ENCODE measurements at regions not wholly inside any gene's neighbourhood (a gene's known extent, or its start where the extent isn't known, plus 50 kb on each side); places are given as distances from the start of the nearest gene placed in this dataset.

DNA sequence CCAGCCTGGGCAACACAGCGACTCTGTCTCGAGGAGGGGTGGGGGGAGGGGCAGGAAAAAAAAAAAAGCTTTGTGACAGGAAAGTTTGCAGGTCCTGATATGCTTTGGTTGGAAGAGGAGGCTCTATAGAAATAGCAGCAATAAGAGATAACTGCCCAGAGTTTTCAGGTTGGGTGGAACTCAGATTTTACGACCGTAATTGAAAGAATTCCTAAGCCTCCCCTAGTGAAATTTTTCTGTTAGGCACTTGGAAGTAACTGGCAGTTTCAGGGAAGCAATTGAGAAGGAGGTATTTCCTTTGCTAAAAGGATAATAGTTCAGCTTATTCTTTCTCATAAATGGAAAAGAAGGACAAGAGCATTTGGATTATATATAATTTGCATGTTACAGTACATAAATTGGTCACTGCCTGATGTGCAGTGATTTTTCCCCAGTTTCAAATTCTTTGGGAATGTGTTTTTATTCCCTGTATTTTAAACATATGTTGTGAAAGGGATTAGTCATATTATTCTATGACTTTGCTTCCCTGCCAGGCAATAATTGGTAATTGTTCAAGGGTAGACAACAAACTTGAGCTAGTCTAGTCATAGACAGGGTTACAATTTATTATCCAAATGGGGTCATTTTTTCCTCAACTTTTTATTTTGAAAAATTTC, 452.8 kb downstream of the AEBP2 start:
- Histone ChIP-seq H4K20me1 (ENCODE audit: insufficient read depth) (no peaks in the 10 kb centered on the region), H3K9me2 (ENCODE audit: insufficient read depth) (no peaks in the 10 kb centered on the region), H3K27me3 (ENCODE audit: insufficient read depth, low read length) (no peaks in the 10 kb centered on the region), H3K4me1 (ENCODE audit: control insufficient read depth in 1 of 2, insufficient read depth in 2 of 2, low read length in 2 of 2) (no peaks in the 10 kb centered on the region), H3K9me3 (ENCODE audit: control insufficient read depth in 1 of 2, insufficient read depth in 1 of 2, low read depth in 1 of 2, low read length in 2 of 2) (no peaks in the 10 kb centered on the region), H2AFZ (ENCODE audit: low read depth, low read length, poor library complexity, severe bottlenecking) (no peak overlapping the region), H3K4me2 (ENCODE audit: low read length) (no peak overlapping the region), H3K9ac (ENCODE audit: low read length) (no peak overlapping the region), H3K79me2 (ENCODE audit: insufficient read depth, low read length) (no peaks in the 10 kb centered on the region), H3K36me3 (ENCODE audit: control insufficient read depth in 1 of 2, insufficient read depth in 2 of 2, low read length in 2 of 2) (no peaks in the 10 kb centered on the region), H3K4me3 (replicated peaks in 1 of 2; ENCODE audit: low read depth in 1 of 2, low read length in 2 of 2) (no peak overlapping the region), H3K27ac (ENCODE audit: low read depth, low read length) (no peak overlapping the region)
- no TSS peak for BruUV-seq (replicated peaks)
- ATAC-seq (no peak), DNase-seq (ENCODE audit: low read depth, low spot score) (no peak)
- ChIA-PET CTCF (no interaction called here), POLR2A (no interaction called here), RAD21 (ENCODE audit: low non-redundant PET in 1 of 2, low total read pairs in 2 of 2, uncharacterized antibody in 2 of 2, unreplicated experiment in 2 of 2) (no interaction called here)
- intact Hi-C loops (cut with micrococcal nuclease) = loop anchor here (5.0 kb wide), 1 partner anchor 150 kb away; no protein-coding TSS in a partner anchor
- no peak for TF ChIP-seq EZH2phosphoT487 (IDR thresholded peaks at IDR 0.05; ENCODE audit: borderline replicate concordance)
- no peak for TF ChIP-seq CBX3 (IDR thresholded peaks at IDR 0.05; ENCODE audit: low read depth)
- no peak for TF ChIP-seq EGR1 (IDR thresholded peaks at IDR 0.05; ENCODE audit: low read depth)
- no peak for TF ChIP-seq SRF (IDR thresholded peaks at IDR 0.05; ENCODE audit: low read depth)
- TF ChIP-seq RAD21 (IDR thresholded peaks at IDR 0.05; ENCODE audit: low read depth) = no peak
- no peak for TF ChIP-seq JUND (IDR thresholded peaks at IDR 0.05)
- no peak for TF ChIP-seq ZNF274 (IDR thresholded peaks at IDR 0.05; ENCODE audit: low read depth, low read length)
- TF ChIP-seq, protein P1, sequence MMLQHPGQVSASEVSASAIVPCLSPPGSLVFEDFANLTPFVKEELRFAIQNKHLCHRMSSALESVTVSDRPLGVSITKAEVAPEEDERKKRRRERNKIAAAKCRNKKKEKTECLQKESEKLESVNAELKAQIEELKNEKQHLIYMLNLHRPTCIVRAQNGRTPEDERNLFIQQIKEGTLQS (IDR thresholded peaks at IDR 0.05) = no peak

DNA sequence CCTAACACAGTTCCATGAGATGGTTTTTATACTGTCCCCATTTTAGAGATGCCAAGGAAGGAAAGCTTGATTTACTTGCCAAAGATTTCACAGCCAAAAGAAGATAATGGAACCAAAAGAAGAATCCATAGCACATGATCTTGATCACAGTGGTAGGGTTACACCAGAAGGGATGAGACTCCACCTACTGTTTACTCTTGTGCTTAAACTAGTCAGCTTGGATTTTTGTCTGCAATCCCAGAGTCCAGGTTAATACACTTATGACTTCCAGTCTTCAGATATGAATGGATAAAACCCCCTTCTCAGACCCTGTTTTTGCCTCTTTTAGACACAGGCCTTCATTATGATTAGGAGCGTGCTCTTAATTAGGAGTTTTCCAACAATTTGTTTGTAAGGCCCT, 454.2 kb downstream of the AEBP2 start:
- Histone ChIP-seq H3K9me3 (ENCODE audit: control insufficient read depth in 1 of 2, insufficient read depth in 1 of 2, low read depth in 1 of 2, low read length in 2 of 2) (no peaks in the 10 kb centered on the region), H3K4me1 (ENCODE audit: control insufficient read depth in 1 of 2, insufficient read depth in 2 of 2, low read length in 2 of 2) (no peaks in the 10 kb centered on the region), H3K27me3 (ENCODE audit: insufficient read depth, low read length) (no peaks in the 10 kb centered on the region), H3K9ac (ENCODE audit: low read length) (no peak overlapping the region), H3K79me2 (ENCODE audit: insufficient read depth, low read length) (no peaks in the 10 kb centered on the region), H3K4me3 (replicated peaks in 1 of 2; ENCODE audit: low read depth in 1 of 2, low read length in 2 of 2) (no peak overlapping the region), H4K20me1 (ENCODE audit: insufficient read depth) (no peaks in the 10 kb centered on the region), H3K9me2 (ENCODE audit: insufficient read depth) (no peaks in the 10 kb centered on the region), H3K4me2 (ENCODE audit: low read length) (no peak overlapping the region), H3K27ac (ENCODE audit: low read depth, low read length) (no peak overlapping the region), H2AFZ (ENCODE audit: low read depth, low read length, poor library complexity, severe bottlenecking) (no peak overlapping the region), H3K36me3 (ENCODE audit: control insufficient read depth in 1 of 2, insufficient read depth in 2 of 2, low read length in 2 of 2) (no peaks in the 10 kb centered on the region)
- no TSS peak for BruUV-seq (replicated peaks)
- intact Hi-C loops (cut with micrococcal nuclease) = loop anchor here (5.0 kb wide), 1 partner anchor 151 kb away; no protein-coding TSS in a partner anchor
- DNase-seq (ENCODE audit: low read depth, low spot score) = peak; percentile 8
- ATAC-seq = peak; percentile 70
- ChIA-PET RAD21 (ENCODE audit: low non-redundant PET in 1 of 2, low total read pairs in 2 of 2, uncharacterized antibody in 2 of 2, unreplicated experiment in 2 of 2) (interaction anchor here in 1 of 2 experiments (0.5 kb wide), 1 partner anchor 8 kb away, joined by 5 read pairs; no protein-coding TSS in a partner anchor), POLR2A (no interaction called here), CTCF (interaction anchor here (1.2 kb wide), 1 partner anchor 155 kb away, joined by 3 read pairs; no protein-coding TSS in a partner anchor)
- TF ChIP-seq TCF7L2 (IDR thresholded peaks at IDR 0.05; ENCODE audit: borderline replicate concordance, extremely low read depth, insufficient read depth, insufficient read length) (no peak), RAD21 (IDR thresholded peaks at IDR 0.05; ENCODE audit: low read depth) (peak; percentile 54), CBX3 (IDR thresholded peaks at IDR 0.05; ENCODE audit: low read depth) (no peak), JUND (IDR thresholded peaks at IDR 0.05) (no peak)
- TF ChIP-seq, protein P2, sequence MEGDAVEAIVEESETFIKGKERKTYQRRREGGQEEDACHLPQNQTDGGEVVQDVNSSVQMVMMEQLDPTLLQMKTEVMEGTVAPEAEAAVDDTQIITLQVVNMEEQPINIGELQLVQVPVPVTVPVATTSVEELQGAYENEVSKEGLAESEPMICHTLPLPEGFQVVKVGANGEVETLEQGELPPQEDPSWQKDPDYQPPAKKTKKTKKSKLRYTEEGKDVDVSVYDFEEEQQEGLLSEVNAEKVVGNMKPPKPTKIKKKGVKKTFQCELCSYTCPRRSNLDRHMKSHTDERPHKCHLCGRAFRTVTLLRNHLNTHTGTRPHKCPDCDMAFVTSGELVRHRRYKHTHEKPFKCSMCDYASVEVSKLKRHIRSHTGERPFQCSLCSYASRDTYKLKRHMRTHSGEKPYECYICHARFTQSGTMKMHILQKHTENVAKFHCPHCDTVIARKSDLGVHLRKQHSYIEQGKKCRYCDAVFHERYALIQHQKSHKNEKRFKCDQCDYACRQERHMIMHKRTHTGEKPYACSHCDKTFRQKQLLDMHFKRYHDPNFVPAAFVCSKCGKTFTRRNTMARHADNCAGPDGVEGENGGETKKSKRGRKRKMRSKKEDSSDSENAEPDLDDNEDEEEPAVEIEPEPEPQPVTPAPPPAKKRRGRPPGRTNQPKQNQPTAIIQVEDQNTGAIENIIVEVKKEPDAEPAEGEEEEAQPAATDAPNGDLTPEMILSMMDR (IDR thresholded peaks at IDR 0.05 in 2 of 3, conservative IDR thresholded peaks at IDR 0.05 in 1 of 3; ENCODE audit: borderline replicate concordance in 1 of 3, insufficient read depth in 1 of 3, low read depth in 2 of 3, low read length in 2 of 3) = peak; percentile 7 to 24 (median 23); a peak in 2 of 6 replicates
